Left colon (tissue), 2 donors: ENCODE measurements at regions not wholly inside any gene's neighbourhood (a gene's known extent, or its start where the extent isn't known, plus 50 kb on each side); places are given as distances from the start of the nearest gene placed in this dataset.

Experiments used
- ATAC-seq: fragments of 200-7000 bp; cut with Tn5 transposase; one replicate; pipeline ENCODE4 v1.9.1; 2020; ENCODE audit warnings: mild to moderate bottlenecking, moderate library complexity
- DNase-seq, 2 donors: peaks; one replicate each; pipeline ENCODE4 v3.0.0-alpha.2; 2020
- intact Hi-C, 2 donors: fragments of 100-400 bp; cut with DNase I in 1 of 2; cut with micrococcal nuclease in 1 of 2; formaldehyde crosslinking; loops; one replicate each; pipeline versions ENCODE4 v1.11.2 to v1.14.0; 2022; cut with DNase I, micrococcal nuclease
- donor health status: DM: no; HTN: no; CAD: no.
- donor health status: DM: yes; HTN: yes; CAD: no.

GRCh38 chr14:75333606-75334548 lies 55.2 kb downstream of the FOS start:
- DNase-seq, result peak; percentile 43 to 61
- intact Hi-C loops, result no loop called here
- no peak for ATAC-seq

- no peak for ATAC-seq
- intact Hi-C loops, result no loop called here
- DNase-seq, result no peak
These were observed 56.0 kb downstream of the FOS start for GRCh38 chr14:75334549-75335051.

- ATAC-seq (no peak), DNase-seq (no peak)
- intact Hi-C loops, result no loop called here
These were observed 56.9 kb downstream of the FOS start for GRCh38 chr14:75335571-75335970.

- DNase-seq (no peak), ATAC-seq (no peak)
- intact Hi-C loops, result no loop called here
These were observed 59.8 kb downstream of the FOS start for GRCh38 chr14:75338398-75338797.

- no peak for ATAC-seq
- no peak for DNase-seq
- intact Hi-C loops, result no loop called here
These were observed 60.4 kb downstream of the FOS start for GRCh38 chr14:75339059-75339458.

- DNase-seq (peak; percentile 38 to 67), ATAC-seq (no peak)
- intact Hi-C loops, result no loop called here
These were observed 62.3 kb downstream of the FOS start for GRCh38 chr14:75340921-75341320.

GRCh38 chr14:75341620-75342019 lies 63.0 kb downstream of the FOS start:
- intact Hi-C loops, result no loop called here
- no peak for DNase-seq
- ATAC-seq, result no peak

- intact Hi-C loops, result no loop called here
- ATAC-seq (no peak), DNase-seq (no peak)
These were observed 64.4 kb downstream of the FOS start for GRCh38 chr14:75342762-75343599.

GRCh38 chr14:75343911-75344310 lies 65.3 kb downstream of the FOS start:
- ATAC-seq (no peak), DNase-seq (no peak)
- intact Hi-C loops, result no loop called here

GRCh38 chr14:75344411-75344810 lies 65.8 kb downstream of the FOS start:
- intact Hi-C loops, result no loop called here
- DNase-seq (no peak), ATAC-seq (no peak)

GRCh38 chr14:75350505-75351060 lies 72.0 kb downstream of the FOS start:
- DNase-seq, result no peak
- intact Hi-C loops, result no loop called here
- no peak for ATAC-seq

GRCh38 chr14:75359098-75359497 lies 68.7 kb upstream of the JDP2 start:
- intact Hi-C loops, result no loop called here
- ATAC-seq (no peak), DNase-seq (no peak)

- intact Hi-C loops, result no loop called here
- ATAC-seq (no peak), DNase-seq (no peak)
These were observed 66.8 kb upstream of the JDP2 start for GRCh38 chr14:75361041-75361440.

- ATAC-seq, result no peak
- DNase-seq, result no peak
- intact Hi-C loops, result no loop called here
These were observed 65.9 kb upstream of the JDP2 start for GRCh38 chr14:75361751-75362433.

GRCh38 chr14:75363130-75363529 lies 64.7 kb upstream of the JDP2 start:
- intact Hi-C loops, result no loop called here
- DNase-seq, result no peak
- ATAC-seq, result no peak

- DNase-seq, result no peak
- ATAC-seq, result no peak
- intact Hi-C loops, result no loop called here
These were observed 64.1 kb upstream of the JDP2 start for GRCh38 chr14:75363570-75364227.

- ATAC-seq, result no peak
- intact Hi-C loops, result no loop called here
These were observed 62.7 kb upstream of the JDP2 start for GRCh38 chr14:75365116-75365515.

GRCh38 chr14:75366963-75367362 lies 60.9 kb upstream of the JDP2 start:
- intact Hi-C loops, result no loop called here
- ATAC-seq (no peak), DNase-seq (no peak)

More at GRCh38 chr14:75365116-75365515, 62.7 kb upstream of the JDP2 start:
- DNase-seq, result no peak
